CD4-positive, alpha-beta T cell treated with Interleukin-12 subunit alpha and Interleukin-12 subunit beta, for 1 hour (primary cell): ENCODE measurements at regions not wholly inside any gene's neighbourhood (a gene's known extent, or its start where the extent isn't known, plus 50 kb on each side); places are given as distances from the start of the nearest gene placed in this dataset.

Experiments used
- DNase-seq: peaks from one replicate; pipeline ENCODE4 v3.0.0-alpha.2; 2020

- no peak for DNase-seq
Observed at GRCh38 chr13:99659226-99659625, 158.0 kb downstream of the TM9SF2 start.

- peak; percentile 72 for DNase-seq
Observed at GRCh38 chr13:99658261-99658991, 157.2 kb downstream of the TM9SF2 start.

- peak; percentile 21 for DNase-seq
Observed at GRCh38 chr13:99657848-99658260, 156.6 kb downstream of the TM9SF2 start.

GRCh38 chr13:99656844-99657381 lies 155.6 kb downstream of the TM9SF2 start:
- DNase-seq: peak; percentile 69

- DNase-seq: peak; percentile 87
Observed at GRCh38 chr13:99656092-99656745, 154.9 kb downstream of the TM9SF2 start.

GRCh38 chr13:99655351-99656091 lies 154.2 kb downstream of the TM9SF2 start:
- DNase-seq: peak; percentile 11

- DNase-seq: no peak
Observed at GRCh38 chr13:99654076-99654475, 152.8 kb downstream of the TM9SF2 start.

GRCh38 chr13:99653526-99653925 lies 152.3 kb downstream of the TM9SF2 start:
- no peak for DNase-seq

- DNase-seq: no peak
Observed at GRCh38 chr13:99652901-99653300, 151.6 kb downstream of the TM9SF2 start.

- no peak for DNase-seq
Observed at GRCh38 chr13:99652141-99652540, 150.9 kb downstream of the TM9SF2 start.

GRCh38 chr13:99651016-99651415 lies 149.7 kb downstream of the TM9SF2 start:
- no peak for DNase-seq

- DNase-seq: no peak
Observed at GRCh38 chr13:99650410-99650809, 149.1 kb downstream of the TM9SF2 start.

- no peak for DNase-seq
Observed at GRCh38 chr13:99648927-99649326, 147.7 kb downstream of the TM9SF2 start.

GRCh38 chr13:99648066-99648665 lies 146.9 kb downstream of the TM9SF2 start:
- no peak for DNase-seq

GRCh38 chr13:99647596-99647985 lies 146.3 kb downstream of the TM9SF2 start:
- no peak for DNase-seq

GRCh38 chr13:99646866-99647595 lies 145.8 kb downstream of the TM9SF2 start:
- DNase-seq: no peak

GRCh38 chr13:99642841-99643240 lies 141.6 kb downstream of the TM9SF2 start:
- no peak for DNase-seq

- DNase-seq: no peak
Observed at GRCh38 chr13:99642006-99642405, 140.7 kb downstream of the TM9SF2 start.

GRCh38 chr13:99640260-99640659 lies 139.0 kb downstream of the TM9SF2 start:
- no peak for DNase-seq

GRCh38 chr13:99639126-99639525 lies 137.9 kb downstream of the TM9SF2 start:
- DNase-seq: no peak

GRCh38 chr13:99636728-99637353 lies 135.6 kb downstream of the TM9SF2 start:
- no peak for DNase-seq

- DNase-seq: no peak
Observed at GRCh38 chr13:99636306-99636705, 135.0 kb downstream of the TM9SF2 start.
